ENCODE measurements at regions not wholly inside any gene's neighbourhood (a gene's known extent, or its start where the extent isn't known, plus 50 kb on each side); places are given as distances from the start of the nearest gene placed in this dataset.

DNA sequence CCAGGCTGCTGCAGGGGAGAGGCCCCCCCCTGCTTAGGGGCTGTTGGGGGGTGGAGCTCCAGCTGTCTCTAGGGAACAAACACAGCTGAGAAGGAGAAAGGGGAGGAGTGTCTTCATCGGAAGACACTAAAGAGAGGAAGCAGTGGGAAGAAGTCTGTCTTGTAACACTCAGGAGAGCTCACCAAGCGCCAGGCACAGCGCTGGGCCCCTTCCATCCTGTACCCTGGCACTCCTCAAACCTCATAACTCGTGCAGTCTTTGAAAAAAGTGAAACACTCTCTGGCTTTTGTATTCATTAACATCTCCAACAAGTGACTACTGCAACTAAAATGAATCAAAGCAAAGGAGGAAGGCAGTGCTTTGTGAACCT, 67.4 kb upstream of the PRDM11 start:
- DNase-seq (ENCODE audit: low read depth, low spot score), result no peak
- no peak overlapping the region for H3K4me3 ChIP-seq (ENCODE audit: low read depth, low read length)
- in situ Hi-C loops (cut with HindIII; ENCODE audit: low sequenced_read_pairs), result no loop called here
- no peak for TF ChIP-seq CTCF (IDR thresholded peaks at IDR 0.05; ENCODE audit: low read depth, low read length)

- DNase-seq (ENCODE audit: low read depth, low spot score), result no peak
- no peak overlapping the region for H3K4me3 ChIP-seq (ENCODE audit: low read depth, low read length)
- in situ Hi-C loops (cut with HindIII; ENCODE audit: low sequenced_read_pairs), result no loop called here
- no peak for TF ChIP-seq CTCF (IDR thresholded peaks at IDR 0.05; ENCODE audit: low read depth, low read length)
These were observed 66.9 kb upstream of the PRDM11 start for GRCh38 chr11:45079567-45079942.

DNA sequence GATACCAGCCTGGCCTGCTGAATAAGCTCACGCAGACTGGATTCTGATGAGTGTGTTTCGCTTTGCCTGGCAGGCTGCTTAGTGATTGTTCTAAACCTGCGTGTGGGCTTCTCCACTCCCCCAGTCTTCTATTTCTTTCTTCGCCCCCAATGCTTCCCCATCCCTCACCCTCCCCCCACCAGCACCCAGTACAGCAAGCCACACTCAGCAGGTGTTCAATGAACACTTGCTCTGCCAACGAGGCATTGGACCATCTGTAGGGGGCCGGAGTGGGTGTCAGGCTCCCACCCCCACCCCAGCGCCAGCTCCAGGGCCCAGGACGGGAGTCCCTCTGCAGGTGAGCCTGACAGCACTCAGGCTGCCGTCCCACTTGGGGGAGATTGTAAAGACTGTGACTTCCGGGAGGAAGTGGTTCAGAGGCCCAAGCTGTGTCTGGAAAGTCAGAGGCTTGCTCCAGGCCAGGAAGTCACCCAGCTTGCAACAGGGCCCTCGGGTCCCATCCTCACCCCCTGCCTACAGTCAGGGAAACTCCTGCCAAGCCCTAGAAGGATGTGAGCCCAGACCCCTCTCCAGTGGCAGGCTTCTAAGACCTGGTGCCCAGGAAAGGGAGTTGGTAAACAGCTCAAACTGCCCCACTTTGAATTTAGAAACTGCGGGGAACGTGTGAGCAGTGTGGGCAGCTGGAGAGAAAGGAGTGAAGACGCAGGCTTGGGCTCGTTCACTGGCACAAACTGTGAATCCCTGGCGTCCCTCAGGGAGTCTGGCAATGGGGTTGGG, 66.3 kb upstream of the PRDM11 start:
- no peak for TF ChIP-seq CTCF (IDR thresholded peaks at IDR 0.05; ENCODE audit: low read depth, low read length)
- DNase-seq (ENCODE audit: low read depth, low spot score), result no peak
- in situ Hi-C loops (cut with HindIII; ENCODE audit: low sequenced_read_pairs), result no loop called here
- H3K4me3 ChIP-seq (ENCODE audit: low read depth, low read length), result no peak overlapping the region

GRCh38 chr11:45082744-45083543, 63.5 kb upstream of the PRDM11 start:
- no peak for TF ChIP-seq CTCF (IDR thresholded peaks at IDR 0.05; ENCODE audit: low read depth, low read length)
- in situ Hi-C loops (cut with HindIII; ENCODE audit: low sequenced_read_pairs), result no loop called here
- H3K4me3 ChIP-seq (ENCODE audit: low read depth, low read length), result no peak overlapping the region
- no peak for DNase-seq (ENCODE audit: low read depth, low spot score)

- in situ Hi-C loops (cut with HindIII; ENCODE audit: low sequenced_read_pairs), result no loop called here
- TF ChIP-seq CTCF (IDR thresholded peaks at IDR 0.05; ENCODE audit: low read depth, low read length), result peak; percentile 46
- DNase-seq (ENCODE audit: low read depth, low spot score), result no peak
- no peak overlapping the region for H3K4me3 ChIP-seq (ENCODE audit: low read depth, low read length)
These were observed 62.8 kb upstream of the PRDM11 start for GRCh38 chr11:45083544-45084087.

DNA sequence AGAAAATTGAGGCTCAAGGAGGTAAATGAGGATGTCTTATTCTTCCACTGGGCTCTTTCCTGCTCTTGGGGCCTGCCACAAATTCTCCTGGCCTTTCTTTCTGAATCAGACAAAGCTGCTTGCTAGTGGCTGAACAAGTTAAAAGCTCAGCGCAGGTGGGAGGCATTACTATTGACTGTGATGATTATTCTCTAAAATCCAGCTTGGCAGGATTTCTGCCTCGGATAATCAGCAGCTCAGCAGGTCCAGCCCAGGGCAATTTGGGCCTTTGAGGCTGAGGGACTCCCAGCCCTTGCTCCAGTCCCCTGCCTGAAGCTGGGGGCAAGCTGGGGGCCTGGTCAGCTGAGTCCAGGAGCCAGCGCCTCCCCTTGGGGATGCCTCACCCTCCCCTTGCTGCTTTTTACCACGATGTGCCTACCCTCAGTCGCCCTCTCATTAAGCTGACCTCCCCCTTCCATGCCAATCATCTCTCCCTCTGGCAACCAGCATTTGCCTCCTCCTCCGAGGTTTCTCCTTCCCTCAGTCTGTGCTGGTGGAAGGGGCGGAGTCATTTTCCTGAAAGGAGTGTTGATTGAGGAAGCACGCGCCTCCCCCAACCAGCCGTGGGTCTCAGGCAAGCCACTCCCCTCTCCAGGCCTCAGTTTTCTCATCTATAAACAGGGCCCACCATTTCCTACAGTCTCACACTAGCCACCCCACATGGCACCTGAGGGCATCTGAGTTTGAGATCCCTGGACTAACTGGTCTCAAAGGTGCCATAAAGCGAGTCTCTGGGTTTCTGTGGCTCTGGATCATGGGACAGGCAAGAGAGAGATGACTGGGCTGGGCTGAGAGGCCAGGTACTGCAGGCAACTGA, 60.6 kb upstream of the PRDM11 start:
- DNase-seq (ENCODE audit: low read depth, low spot score), result no peak
- no peak overlapping the region for H3K4me3 ChIP-seq (ENCODE audit: low read depth, low read length)
- in situ Hi-C loops (cut with HindIII; ENCODE audit: low sequenced_read_pairs), result no loop called here
- TF ChIP-seq CTCF (IDR thresholded peaks at IDR 0.05; ENCODE audit: low read depth, low read length), result no peak

Data from astrocyte of the spinal cord (primary cell).